ENCODE measurements at regions not wholly inside any gene's neighbourhood (a gene's known extent, or its start where the extent isn't known, plus 50 kb on each side); places are given as distances from the start of the nearest gene placed in this dataset.

GRCh38 chr3:127350172-127351050 is 62.6 kb upstream of the PRR20G start:
- Mint-ChIP-seq H3K27me3 (peaks cover 11% of the 10 kb centered on the region), H3K27ac (no peak overlapping the region), H3K4me3 (no peak overlapping the region), H3K36me3 (ENCODE audit: low read depth) (no peaks in the 10 kb centered on the region), H3K4me1 (no peaks in the 10 kb centered on the region), H3K9me3 (no peaks in the 10 kb centered on the region)
- ATAC-seq, result no peak
- no peak for DNase-seq

- no peak overlapping the region for H3K4me3 Mint-ChIP-seq
- no peak overlapping the region for H3K27ac Mint-ChIP-seq
- no peaks in the 10 kb centered on the region for H3K36me3 Mint-ChIP-seq (ENCODE audit: low read depth)
- H3K9me3 Mint-ChIP-seq, result no peaks in the 10 kb centered on the region
- peaks cover 11% of the 10 kb centered on the region for H3K27me3 Mint-ChIP-seq
- DNase-seq (no peak), ATAC-seq (no peak)
- H3K4me1 Mint-ChIP-seq, result no peaks in the 10 kb centered on the region
These were observed 61.8 kb upstream of the PRR20G start for GRCh38 chr3:127349501-127350171.

- no peak for ATAC-seq
These were observed 54.9 kb upstream of the PRR20G start for GRCh38 chr3:127342735-127343134.

GRCh38 chr3:127339928-127340861 is 52.3 kb upstream of the PRR20G start:
- DNase-seq (no peak), ATAC-seq (no peak)
- Mint-ChIP-seq H3K4me1 (no peaks in the 10 kb centered on the region), H3K27me3 (peaks cover 32% of the 10 kb centered on the region), H3K36me3 (ENCODE audit: low read depth) (no peaks in the 10 kb centered on the region), H3K27ac (no peak overlapping the region), H3K4me3 (no peak overlapping the region), H3K9me3 (peaks cover 12% of the 10 kb centered on the region)

More at GRCh38 chr3:127342735-127343134, 54.9 kb upstream of the PRR20G start:
- Mint-ChIP-seq H3K27ac (no peak overlapping the region), H3K4me3 (no peak overlapping the region), H3K9me3 (peaks cover 8% of the 10 kb centered on the region), H3K27me3 (peaks cover 25% of the 10 kb centered on the region), H3K4me1 (no peaks in the 10 kb centered on the region), H3K36me3 (ENCODE audit: low read depth) (no peaks in the 10 kb centered on the region)
- no peak for DNase-seq

GRCh38 chr3:127339016-127339415 is 51.2 kb upstream of the PRR20G start:
- Mint-ChIP-seq H3K4me3 (no peak overlapping the region), H3K9me3 (peaks cover 19% of the 10 kb centered on the region), H3K27ac (no peak overlapping the region), H3K36me3 (ENCODE audit: low read depth) (no peaks in the 10 kb centered on the region), H3K27me3 (peaks cover 32% of the 10 kb centered on the region), H3K4me1 (no peaks in the 10 kb centered on the region)
- DNase-seq (no peak), ATAC-seq (no peak)

- Mint-ChIP-seq H3K9me3 (peaks cover 21% of the 10 kb centered on the region), H3K36me3 (ENCODE audit: low read depth) (no peaks in the 10 kb centered on the region), H3K4me1 (no peaks in the 10 kb centered on the region), H3K27ac (no peak overlapping the region), H3K4me3 (no peak overlapping the region), H3K27me3 (peaks cover 32% of the 10 kb centered on the region)
- no peak for DNase-seq
- ATAC-seq, result peak; percentile 28
These were observed 50.2 kb upstream of the PRR20G start for GRCh38 chr3:127337911-127338531.

Data from activated naive CD8-positive, alpha-beta T cell treated with anti-CD3 and anti-CD28 coated beads, Interleukin-2, amount 50 U/mL, for 24 hours (primary cell).